ENCODE measurements at regions not wholly inside any gene's neighbourhood (a gene's known extent, or its start where the extent isn't known, plus 50 kb on each side); places are given as distances from the start of the nearest gene placed in this dataset.

GRCh38 chr14:21894003-21894897 lies 220.6 kb upstream of the OR4E1 start:
- TF ChIP-seq FOXA1 (IDR thresholded peaks at IDR 0.05) (no peak), CTCF (IDR thresholded peaks at IDR 0.05; ENCODE audit: low read depth, low read length, missing input control) (peak; percentile 2)
- H3K4me1 ChIP-seq (ENCODE audit: control insufficient read depth in 4 of 4, insufficient read depth in 4 of 4, low read length in 3 of 4): no peaks in the 10 kb centered on the region
- H3K27ac ChIP-seq (ENCODE audit: low read depth in 1 of 2, low read length in 2 of 2): no peak overlapping the region
- no peak for DNase-seq (ENCODE audit: low spot score)
- WGBS: 42% methylated on average over 13 of the region's 13 CpGs
- no peaks in the 10 kb centered on the region for H3K27me3 ChIP-seq (ENCODE audit: control insufficient read depth in 4 of 4, insufficient read depth in 4 of 4, low read length in 3 of 4)
- no peaks in the 10 kb centered on the region for H3K36me3 ChIP-seq (ENCODE audit: control insufficient read depth in 4 of 4, insufficient read depth in 3 of 4, low read depth in 1 of 4, low read length in 3 of 4)
- H3K9ac ChIP-seq (ENCODE audit: low read depth in 1 of 2, low read length in 2 of 2): no peak overlapping the region
- H3K4me3 ChIP-seq (ENCODE audit: low read depth in 1 of 3, low read length in 3 of 3): no peak overlapping the region
- H3K9me3 ChIP-seq (ENCODE audit: control insufficient read depth in 4 of 4, low read length in 3 of 4): peaks cover 0 to 1% (median 0%) of the 10 kb centered on the region in 4 donors

GRCh38 chr14:21891921-21892320 lies 218.3 kb upstream of the OR4E1 start:
- WGBS: 94% methylated on average over 1 of the region's 1 CpG
- no peak for DNase-seq (ENCODE audit: low spot score)
- Histone ChIP-seq H3K9ac (ENCODE audit: low read depth in 1 of 2, low read length in 2 of 2) (no peak overlapping the region), H3K4me3 (ENCODE audit: low read depth in 1 of 3, low read length in 3 of 3) (no peak overlapping the region), H3K27ac (ENCODE audit: low read depth in 1 of 2, low read length in 2 of 2) (no peak overlapping the region), H3K27me3 (ENCODE audit: control insufficient read depth in 4 of 4, insufficient read depth in 4 of 4, low read length in 3 of 4) (no peaks in the 10 kb centered on the region), H3K4me1 (ENCODE audit: control insufficient read depth in 4 of 4, insufficient read depth in 4 of 4, low read length in 3 of 4) (no peaks in the 10 kb centered on the region), H3K36me3 (ENCODE audit: control insufficient read depth in 4 of 4, insufficient read depth in 3 of 4, low read depth in 1 of 4, low read length in 3 of 4) (no peaks in the 10 kb centered on the region), H3K9me3 (ENCODE audit: control insufficient read depth in 4 of 4, low read length in 3 of 4) (peaks cover 0 to 1% (median 0%) of the 10 kb centered on the region in 4 donors)
- TF ChIP-seq ZBTB33 (IDR thresholded peaks at IDR 0.05) (no peak), FOXA2 (IDR thresholded peaks at IDR 0.05) (no peak), ATF3 (IDR thresholded peaks at IDR 0.05) (no peak), HNF4G (IDR thresholded peaks at IDR 0.05) (no peak), CTCF (IDR thresholded peaks at IDR 0.05; ENCODE audit: low read depth, low read length, missing input control) (no peak), YY1 (IDR thresholded peaks at IDR 0.05) (no peak), RAD21 (IDR thresholded peaks at IDR 0.05) (no peak), FOXA1 (IDR thresholded peaks at IDR 0.05) (no peak), RXRA (IDR thresholded peaks at IDR 0.05) (no peak), EGR1 (IDR thresholded peaks at IDR 0.05; ENCODE audit: low read depth in 2 of 2) (no peak), JUND (IDR thresholded peaks at IDR 0.05) (no peak), NR2F2 (IDR thresholded peaks at IDR 0.05) (no peak), SP1 (IDR thresholded peaks at IDR 0.05) (no peak), REST (IDR thresholded peaks at IDR 0.05) (no peak), GABPA (IDR thresholded peaks at IDR 0.05 in 1 of 2, conservative IDR thresholded peaks at IDR 0.05 in 1 of 2) (no peak), TAF1 (conservative IDR thresholded peaks at IDR 0.05) (no peak), MAX (IDR thresholded peaks at IDR 0.05) (no peak), HNF4A (conservative IDR thresholded peaks at IDR 0.05) (no peak)

Measured in liver (tissue), 8 donors.